ENCODE measurements at regions not wholly inside any gene's neighbourhood (a gene's known extent, or its start where the extent isn't known, plus 50 kb on each side); places are given as distances from the start of the nearest gene placed in this dataset.

DNA sequence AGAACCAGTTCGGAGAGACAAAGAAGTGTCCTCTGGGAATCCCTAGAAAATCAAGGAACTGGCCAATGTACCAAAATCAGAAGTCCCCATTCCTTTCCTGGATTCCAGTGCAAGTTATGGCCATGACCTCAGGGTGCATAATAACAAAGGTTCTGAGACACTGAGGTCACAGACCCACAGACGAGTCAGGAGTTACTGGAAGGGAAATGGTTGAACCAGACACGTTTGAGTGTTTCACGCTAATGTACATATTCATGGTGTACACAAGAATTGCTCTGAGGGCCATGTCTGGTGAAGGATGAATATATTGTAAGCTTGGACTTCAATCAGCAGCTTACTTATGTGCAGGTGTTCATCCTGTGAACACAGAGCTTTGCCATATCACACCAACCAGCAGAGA is 58.6 kb upstream of the KLHL29 start:
- DNase-seq: no peak

DNA sequence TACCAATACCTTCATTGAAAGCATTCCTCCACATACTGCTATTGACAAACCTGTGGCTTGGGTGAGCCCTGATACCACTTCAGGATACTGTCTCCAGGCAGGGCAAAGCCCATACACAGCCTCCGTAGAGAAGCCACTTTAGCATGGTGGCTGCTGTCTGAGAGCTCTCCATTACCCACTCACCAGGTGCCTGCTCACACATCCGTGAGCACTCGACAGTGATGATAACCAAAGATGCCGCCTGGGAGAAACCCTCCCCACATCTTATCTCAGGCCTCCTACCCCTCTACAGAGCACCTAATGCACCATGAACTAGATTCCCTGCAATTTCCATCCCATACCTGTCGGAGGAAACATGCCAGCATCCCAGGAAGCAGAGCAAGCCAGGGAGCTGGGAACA is 57.6 kb upstream of the KLHL29 start:
- no peak for DNase-seq

DNA sequence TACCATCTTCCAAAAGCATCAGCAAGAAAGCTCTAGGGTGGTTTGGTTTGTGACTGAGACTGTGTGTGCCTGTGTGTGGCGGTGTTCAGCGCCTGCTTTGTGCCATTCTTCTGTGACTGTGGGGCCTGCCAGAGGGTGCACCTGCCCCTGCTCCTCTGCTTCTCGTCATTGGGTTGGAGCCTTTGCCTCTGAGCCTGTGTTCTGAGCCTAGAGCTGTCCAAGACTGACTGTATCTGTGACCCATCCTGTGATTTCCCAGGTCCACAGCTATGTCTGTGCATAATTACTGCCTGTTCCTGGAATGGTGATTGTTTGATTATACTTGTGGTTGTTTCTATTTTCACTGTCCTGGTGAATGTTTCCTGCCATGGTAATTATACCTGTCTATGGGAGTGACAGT is 57.1 kb upstream of the KLHL29 start:
- no peak for DNase-seq

- no peak for DNase-seq
Measured at GRCh38 chr2:23330214-23330613, 54.8 kb upstream of the KLHL29 start.
